GM12801 (cell line): ENCODE measurements at regions not wholly inside any gene's neighbourhood (a gene's known extent, or its start where the extent isn't known, plus 50 kb on each side); places are given as distances from the start of the nearest gene placed in this dataset.

Experiments used
- TF ChIP-seq, protein P1 (sequence below): IDR thresholded peaks from one replicate; pipeline ENCODE4 v1.5.1; 2011; ENCODE audit warnings: control low read depth; ENCODE audit not compliant: insufficient read length; ENCODE audit errors: extremely low read depth

DNA sequence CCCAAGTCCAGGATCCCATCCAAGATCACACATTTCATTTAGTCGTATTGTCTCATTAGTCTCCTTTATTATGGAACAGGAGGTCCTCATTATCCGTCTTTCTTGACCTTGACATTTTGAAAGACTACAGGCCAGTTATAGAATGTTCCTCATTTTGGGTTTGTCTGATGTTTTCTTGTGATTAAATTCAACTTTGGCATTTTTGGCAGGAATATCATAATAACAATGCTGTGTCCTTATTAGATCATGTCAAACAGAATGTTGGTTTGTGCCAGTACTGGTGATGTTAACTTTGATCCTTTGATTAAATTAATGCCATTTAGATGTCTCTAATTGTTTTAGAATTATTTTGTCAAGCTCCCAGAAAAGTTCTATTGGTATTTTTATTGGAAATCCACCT, 106.5 kb upstream of the FRY start:
- TF ChIP-seq, protein P1, sequence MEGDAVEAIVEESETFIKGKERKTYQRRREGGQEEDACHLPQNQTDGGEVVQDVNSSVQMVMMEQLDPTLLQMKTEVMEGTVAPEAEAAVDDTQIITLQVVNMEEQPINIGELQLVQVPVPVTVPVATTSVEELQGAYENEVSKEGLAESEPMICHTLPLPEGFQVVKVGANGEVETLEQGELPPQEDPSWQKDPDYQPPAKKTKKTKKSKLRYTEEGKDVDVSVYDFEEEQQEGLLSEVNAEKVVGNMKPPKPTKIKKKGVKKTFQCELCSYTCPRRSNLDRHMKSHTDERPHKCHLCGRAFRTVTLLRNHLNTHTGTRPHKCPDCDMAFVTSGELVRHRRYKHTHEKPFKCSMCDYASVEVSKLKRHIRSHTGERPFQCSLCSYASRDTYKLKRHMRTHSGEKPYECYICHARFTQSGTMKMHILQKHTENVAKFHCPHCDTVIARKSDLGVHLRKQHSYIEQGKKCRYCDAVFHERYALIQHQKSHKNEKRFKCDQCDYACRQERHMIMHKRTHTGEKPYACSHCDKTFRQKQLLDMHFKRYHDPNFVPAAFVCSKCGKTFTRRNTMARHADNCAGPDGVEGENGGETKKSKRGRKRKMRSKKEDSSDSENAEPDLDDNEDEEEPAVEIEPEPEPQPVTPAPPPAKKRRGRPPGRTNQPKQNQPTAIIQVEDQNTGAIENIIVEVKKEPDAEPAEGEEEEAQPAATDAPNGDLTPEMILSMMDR: no peak

DNA sequence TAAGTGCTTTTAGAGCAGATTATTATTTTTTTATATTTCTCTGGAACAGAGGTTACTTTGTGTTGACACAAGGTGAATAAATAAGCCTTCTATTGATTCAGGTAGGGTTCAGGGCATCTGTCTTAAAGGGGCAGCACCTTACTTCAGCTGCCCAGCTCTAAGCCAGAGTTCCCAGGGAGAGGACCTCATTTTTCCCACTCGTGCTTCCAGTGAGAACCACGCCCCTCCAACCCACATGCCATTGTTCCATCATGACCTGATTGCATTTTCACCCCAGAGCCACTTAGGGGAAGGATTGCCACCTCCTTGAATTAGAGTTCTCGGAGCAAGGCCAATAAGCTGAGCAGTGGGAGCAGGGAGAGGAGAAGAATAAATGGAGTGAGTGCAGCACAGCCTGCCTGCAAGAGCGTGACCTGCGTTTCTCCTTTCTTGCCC, 104.3 kb upstream of the FRY start:
- TF ChIP-seq, protein P1: no peak

GRCh38 chr13:31929031-31929770, 102.4 kb upstream of the FRY start:
- TF ChIP-seq, protein P1: no peak

DNA sequence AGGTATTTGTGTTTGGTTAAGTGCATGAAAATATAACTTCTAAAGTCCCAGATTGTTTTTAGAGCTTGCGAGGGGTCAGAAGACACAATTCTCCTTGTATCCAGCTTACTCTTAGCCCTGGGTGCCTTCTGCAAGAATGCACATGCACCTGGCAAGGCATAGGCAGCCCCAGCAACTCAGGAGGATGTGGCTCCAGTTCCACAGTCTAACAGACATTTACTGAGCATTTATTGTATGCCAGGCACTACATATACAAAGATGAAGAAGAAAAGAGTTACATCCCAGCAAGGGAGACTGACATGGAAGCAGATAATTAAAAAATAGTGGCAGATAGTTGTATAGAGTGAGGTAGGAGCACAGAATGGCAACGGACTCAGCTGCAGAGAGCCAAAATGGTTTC, 101.1 kb upstream of the FRY start:
- TF ChIP-seq, protein P1: no peak

GRCh38 chr13:31930901-31931522, 100.6 kb upstream of the FRY start:
- TF ChIP-seq, protein P1: no peak

- TF ChIP-seq, protein P1: no peak
Observed at GRCh38 chr13:31937436-31937835, 94.1 kb upstream of the FRY start.

GRCh38 chr13:31940076-31940475, 91.5 kb upstream of the FRY start:
- TF ChIP-seq, protein P1: no peak
